ES-I3 (cell line): ENCODE measurements at regions not wholly inside any gene's neighbourhood (a gene's known extent, or its start where the extent isn't known, plus 50 kb on each side); places are given as distances from the start of the nearest gene placed in this dataset.
"Not testable (repeated sequence)": the region's sequence is repeated elsewhere in the genome, so short reads cannot be mapped to it uniquely, and the experiment has no call there.

ENCODE experiments used
- H3K36me3 ChIP-seq: 2 replicates; pipeline ENCODE4 v1.6.1; 2013; ENCODE audit warnings: mild to moderate bottlenecking, low read length, control low read depth, moderate library complexity; ENCODE audit not compliant: insufficient read depth
- H3K4me1 ChIP-seq: 2 replicates; pipeline ENCODE4 v1.6.1; 2013; ENCODE audit warnings: mild to moderate bottlenecking, control low read depth, low read length; ENCODE audit not compliant: insufficient read depth
- H3K9ac ChIP-seq: 2 replicates; pipeline ENCODE4 v1.6.1; 2013; ENCODE audit warnings: low read depth, mild to moderate bottlenecking, low read length, moderate library complexity
- H3K9me3 ChIP-seq: 2 replicates; pipeline ENCODE4 v1.6.1; 2013; ENCODE audit warnings: mild to moderate bottlenecking, low read length, moderate library complexity; ENCODE audit not compliant: control insufficient read depth, insufficient read depth

- Histone ChIP-seq H3K9me3 (no peaks in the 10 kb centered on the region), H3K36me3 (no peaks in the 10 kb centered on the region), H3K4me1 (0 out of 2 replicates have a peak, but pooled peaks cover 4% of the 10 kb centered on the region), H3K9ac (peak overlapping the region; percentile 66)
These were observed 88.2 kb downstream of the KLHL28 start for GRCh38 chr14:44873536-44873935.

GRCh38 chr14:44866770-44867169, 95.0 kb downstream of the KLHL28 start:
- Histone ChIP-seq H3K36me3 (no peaks in the 10 kb centered on the region), H3K9ac (no peak overlapping the region), H3K9me3 (no peaks in the 10 kb centered on the region), H3K4me1 (no peaks in the 10 kb centered on the region)

- Histone ChIP-seq H3K4me1 (no peaks in the 10 kb centered on the region), H3K36me3 (no peaks in the 10 kb centered on the region), H3K9me3 (no peaks in the 10 kb centered on the region), H3K9ac (no peak overlapping the region)
These were observed 95.4 kb downstream of the KLHL28 start for GRCh38 chr14:44866322-44866721.

- no peaks in the 10 kb centered on the region for H3K9me3 ChIP-seq
- H3K4me1 ChIP-seq = peaks cover 7% of the 10 kb centered on the region; the same call in 1 of the 2 replicates
- H3K9ac ChIP-seq = no peak overlapping the region
- H3K36me3 ChIP-seq = no peaks in the 10 kb centered on the region
These were observed 98.5 kb downstream of the KLHL28 start for GRCh38 chr14:44863271-44863670.

- H3K9ac ChIP-seq = no peak overlapping the region
- no peaks in the 10 kb centered on the region for H3K9me3 ChIP-seq
These were observed 107.6 kb downstream of the KLHL28 start for GRCh38 chr14:44854114-44854513.

GRCh38 chr14:44847526-44848309, 114.0 kb downstream of the KLHL28 start:
- Histone ChIP-seq H3K9me3 (no peaks in the 10 kb centered on the region), H3K36me3 (no peaks in the 10 kb centered on the region), H3K9ac (no peak overlapping the region), H3K4me1 (no peaks in the 10 kb centered on the region)

More at GRCh38 chr14:44854114-44854513, 107.6 kb downstream of the KLHL28 start:
- Histone ChIP-seq H3K4me1 (no peaks in the 10 kb centered on the region), H3K36me3 (no peaks in the 10 kb centered on the region)

GRCh38 chr14:44846232-44846824, 115.4 kb downstream of the KLHL28 start:
- Histone ChIP-seq H3K9ac (no peak overlapping the region), H3K36me3 (no peaks in the 10 kb centered on the region), H3K9me3 (no peaks in the 10 kb centered on the region), H3K4me1 (no peaks in the 10 kb centered on the region)

GRCh38 chr14:44835928-44836327, 125.8 kb downstream of the KLHL28 start:
- H3K4me1 ChIP-seq, H3K9ac ChIP-seq, H3K36me3 ChIP-seq, H3K9me3 ChIP-seq: not testable (repeated sequence)

GRCh38 chr14:44833376-44834060, 128.2 kb downstream of the KLHL28 start:
- Histone ChIP-seq H3K9ac (no peak overlapping the region), H3K36me3 (no peaks in the 10 kb centered on the region)

GRCh38 chr14:44830371-44830770, 131.4 kb downstream of the KLHL28 start:
- Histone ChIP-seq H3K4me1 (no peaks in the 10 kb centered on the region), H3K9me3 (no peaks in the 10 kb centered on the region), H3K9ac (no peak overlapping the region), H3K36me3 (no peaks in the 10 kb centered on the region)

More at GRCh38 chr14:44833376-44834060, 128.2 kb downstream of the KLHL28 start:
- H3K4me1 ChIP-seq = no peaks in the 10 kb centered on the region
- no peaks in the 10 kb centered on the region for H3K9me3 ChIP-seq

- no peaks in the 10 kb centered on the region for H3K4me1 ChIP-seq
- H3K9me3 ChIP-seq = no peaks in the 10 kb centered on the region
- no peak overlapping the region for H3K9ac ChIP-seq
- H3K36me3 ChIP-seq = no peaks in the 10 kb centered on the region
These were observed 132.7 kb downstream of the KLHL28 start for GRCh38 chr14:44829021-44829420.

- no peaks in the 10 kb centered on the region for H3K36me3 ChIP-seq
- no peaks in the 10 kb centered on the region for H3K4me1 ChIP-seq
- no peak overlapping the region for H3K9ac ChIP-seq
- H3K9me3 ChIP-seq = no peaks in the 10 kb centered on the region
These were observed 133.7 kb downstream of the KLHL28 start for GRCh38 chr14:44828023-44828422.

GRCh38 chr14:44820230-44820964, 141.3 kb downstream of the KLHL28 start:
- Histone ChIP-seq H3K9ac (no peak overlapping the region), H3K36me3 (no peaks in the 10 kb centered on the region)

GRCh38 chr14:44814196-44814595, 147.6 kb downstream of the KLHL28 start:
- Histone ChIP-seq H3K4me1 (no peaks in the 10 kb centered on the region), H3K36me3 (no peaks in the 10 kb centered on the region), H3K9ac (no peak overlapping the region), H3K9me3 (no peaks in the 10 kb centered on the region)

More at GRCh38 chr14:44820230-44820964, 141.3 kb downstream of the KLHL28 start:
- Histone ChIP-seq H3K9me3 (no peaks in the 10 kb centered on the region), H3K4me1 (peaks cover 11% of the 10 kb centered on the region)
